KBM-7 (cell line): ENCODE measurements at regions not wholly inside any gene's neighbourhood (a gene's known extent, or its start where the extent isn't known, plus 50 kb on each side); places are given as distances from the start of the nearest gene placed in this dataset.

Source experiments
- DNase-seq: peaks from one replicate; pipeline ENCODE4 v3.0.0-alpha.2; 2015
- in situ Hi-C: fragments of 300-500 bp; cut with MboI; formaldehyde crosslinking; loops from 2 replicates; pipeline ENCODE4 v1.14.3; 2020; ENCODE audit warnings: low sequenced_read_pairs, low pct_unique_long_range_greater_than_20kb, mixed read lengths

DNA sequence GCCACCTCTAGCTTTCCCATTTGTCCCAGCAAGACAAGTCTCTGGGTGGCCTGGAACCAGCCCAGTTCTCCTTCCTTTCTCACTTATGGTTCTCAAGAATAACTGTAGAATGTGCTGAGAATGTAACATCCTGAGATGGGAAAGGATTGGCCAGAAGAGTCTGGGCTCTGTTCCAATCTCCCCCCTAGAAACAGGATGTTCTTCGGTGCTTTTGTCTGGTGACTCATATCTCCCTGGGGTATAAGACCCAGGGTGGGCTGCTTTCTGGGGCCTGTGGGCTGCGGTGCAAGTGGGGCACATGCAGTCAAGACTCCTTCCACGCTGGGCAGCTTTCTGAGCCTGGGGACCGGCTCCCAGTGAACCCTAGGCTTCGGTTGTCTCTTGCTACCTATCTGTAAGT lies 251.2 kb upstream of the POU3F1 start:
- in situ Hi-C loops = no loop called here
- DNase-seq = no peak

DNA sequence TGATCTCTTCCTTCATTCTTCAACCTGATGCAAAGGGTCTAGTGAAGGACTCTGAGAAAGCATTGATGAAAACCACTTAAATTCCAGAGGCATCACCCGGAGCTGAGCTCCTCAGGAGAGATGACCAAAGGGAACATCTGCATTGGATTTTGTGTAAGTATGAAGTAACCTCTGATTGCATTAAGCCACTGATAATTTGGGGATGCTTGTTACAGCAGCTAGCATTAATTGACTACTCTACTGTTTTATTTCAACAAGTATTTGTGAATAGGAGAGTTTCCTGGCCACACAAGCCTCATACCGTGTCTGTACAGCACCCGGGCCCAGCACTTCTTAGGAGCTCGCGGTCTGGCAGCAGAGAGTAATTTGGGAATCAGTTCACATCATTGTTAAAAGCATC lies 250.7 kb upstream of the POU3F1 start:
- in situ Hi-C loops = no loop called here

DNA sequence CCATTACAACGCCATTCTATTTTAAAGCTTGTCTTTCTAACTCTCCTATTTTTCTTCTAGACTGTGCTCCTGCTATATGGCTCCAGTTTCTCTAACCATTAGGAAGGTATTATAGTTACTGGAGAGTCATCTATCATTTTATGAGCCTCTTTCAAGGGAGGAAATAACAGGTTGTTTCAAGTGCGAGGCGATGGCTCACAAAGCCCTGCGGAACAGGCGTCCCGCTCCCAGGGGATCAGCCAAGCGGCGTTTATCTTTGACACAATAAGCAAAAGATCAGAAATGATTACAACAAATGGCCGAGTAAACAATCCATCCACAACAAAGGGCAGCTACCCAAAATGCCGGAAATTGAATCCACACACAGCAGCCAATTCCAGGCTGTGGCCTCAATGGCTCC lies 249.5 kb upstream of the POU3F1 start:
- no peak for DNase-seq
- in situ Hi-C loops = no loop called here

More for the DNA sequence above, 250.7 kb upstream of the POU3F1 start:
- DNase-seq = no peak

DNA sequence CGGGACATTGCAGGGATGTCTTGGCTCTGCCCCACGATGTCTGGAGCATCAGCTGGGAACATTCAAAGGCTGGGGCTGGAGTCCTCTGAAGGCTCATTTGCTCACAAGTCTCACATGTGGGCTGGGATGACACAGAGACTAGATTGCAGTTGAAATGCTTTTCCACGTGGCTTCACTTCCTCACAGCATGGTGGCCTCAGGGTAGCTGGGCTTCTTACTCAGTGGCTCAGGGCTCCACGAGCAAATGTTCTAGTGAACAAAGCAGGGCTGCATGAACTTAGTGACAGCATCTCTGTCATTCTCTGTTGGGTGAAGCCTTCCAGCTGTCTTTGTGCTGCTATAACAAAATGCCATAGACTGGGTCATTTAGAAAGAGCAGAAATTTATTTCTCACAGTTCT lies 247.0 kb upstream of the POU3F1 start:
- in situ Hi-C loops = no loop called here
- DNase-seq = no peak

DNA sequence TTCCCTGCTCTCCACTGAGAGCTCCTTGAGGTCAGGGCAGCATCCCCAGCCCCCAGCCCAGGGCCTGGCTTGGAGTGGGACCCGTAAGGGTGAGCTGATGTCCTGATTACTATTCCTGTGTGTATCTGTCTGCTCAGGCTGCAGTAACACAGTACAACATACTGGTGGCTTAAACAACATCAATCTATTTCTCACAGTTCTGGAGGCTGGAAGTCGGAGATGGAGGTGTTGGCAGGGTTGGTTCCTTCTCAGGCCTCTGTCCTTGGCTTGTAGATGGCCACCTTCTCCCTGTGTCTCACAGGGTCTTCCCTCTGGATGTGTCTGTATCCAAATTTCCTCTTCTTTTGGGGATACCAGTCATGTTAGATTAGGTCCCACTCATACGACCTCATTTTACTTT lies 246.4 kb upstream of the POU3F1 start:
- no peak for DNase-seq
- in situ Hi-C loops = no loop called here

DNA sequence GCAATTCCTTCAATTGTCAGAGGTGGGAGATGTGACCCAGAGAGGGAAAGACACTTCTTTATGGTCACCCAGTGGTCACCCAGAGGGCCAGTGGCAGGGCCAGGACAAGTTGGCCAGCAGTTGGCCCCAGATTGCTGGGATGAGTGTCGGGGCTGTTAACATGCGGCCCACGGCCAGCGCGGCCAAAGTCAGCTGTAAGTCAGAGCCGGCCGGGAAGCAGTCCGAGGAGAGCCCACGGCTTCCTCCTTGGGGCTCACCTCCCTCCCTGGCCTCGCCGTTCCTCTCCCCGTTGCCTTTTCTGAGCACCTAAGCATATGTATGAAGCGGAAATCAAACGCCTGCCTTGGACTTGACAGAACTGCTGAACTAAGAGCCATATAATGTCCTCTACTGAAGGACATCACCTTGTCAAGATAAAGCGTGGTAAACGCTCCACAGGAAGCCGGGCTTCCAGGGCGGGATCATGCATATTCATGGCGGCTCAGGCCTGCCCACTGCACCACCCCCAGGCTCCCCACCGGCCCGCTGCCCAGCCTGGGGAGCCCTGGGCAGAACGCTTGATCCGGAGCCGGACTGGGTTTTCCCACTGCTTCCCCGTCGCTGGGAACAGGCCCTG lies 245.4 kb upstream of the POU3F1 start:
- DNase-seq = no peak
- in situ Hi-C loops = no loop called here

DNA sequence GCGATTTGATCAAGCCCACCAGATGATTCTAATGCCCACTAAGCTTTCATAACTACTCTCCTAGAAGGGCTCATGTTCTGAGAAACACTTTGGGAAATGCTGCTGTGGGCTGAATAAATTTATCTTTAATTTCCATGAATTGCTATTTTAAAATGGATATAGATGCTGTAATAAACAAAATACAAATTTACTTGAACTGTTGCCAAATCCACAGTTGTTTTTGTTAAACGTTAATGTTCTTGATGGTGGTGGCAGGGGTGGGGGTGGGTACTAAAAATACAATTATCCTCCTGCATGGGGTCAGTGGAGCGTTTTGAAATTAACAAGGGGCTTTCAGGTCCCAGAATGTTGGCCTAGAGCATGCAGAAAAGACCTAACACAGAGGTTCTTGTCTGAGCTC lies 244.7 kb upstream of the POU3F1 start:
- in situ Hi-C loops = no loop called here
- DNase-seq = no peak

DNA sequence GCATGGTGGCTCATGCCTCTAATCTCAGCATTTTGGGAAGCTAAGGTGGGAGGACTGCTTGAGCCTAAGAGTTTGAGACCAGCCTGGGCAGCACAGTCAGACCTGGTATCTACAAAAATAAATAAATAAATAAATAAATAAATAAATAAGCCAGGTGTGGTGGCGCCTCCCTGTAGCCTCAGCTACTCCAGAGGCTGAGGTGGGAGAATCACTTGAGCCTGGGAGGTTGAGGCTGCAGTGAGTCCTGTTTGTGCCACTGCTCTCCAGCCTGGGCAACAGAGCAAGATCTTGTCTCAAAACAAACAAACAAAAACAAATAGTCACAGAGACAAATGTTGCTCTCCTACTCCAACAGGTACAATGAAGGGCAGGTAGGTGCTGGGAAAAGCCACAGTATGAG lies 242.4 kb upstream of the POU3F1 start:
- no peak for DNase-seq
- in situ Hi-C loops = no loop called here

DNA sequence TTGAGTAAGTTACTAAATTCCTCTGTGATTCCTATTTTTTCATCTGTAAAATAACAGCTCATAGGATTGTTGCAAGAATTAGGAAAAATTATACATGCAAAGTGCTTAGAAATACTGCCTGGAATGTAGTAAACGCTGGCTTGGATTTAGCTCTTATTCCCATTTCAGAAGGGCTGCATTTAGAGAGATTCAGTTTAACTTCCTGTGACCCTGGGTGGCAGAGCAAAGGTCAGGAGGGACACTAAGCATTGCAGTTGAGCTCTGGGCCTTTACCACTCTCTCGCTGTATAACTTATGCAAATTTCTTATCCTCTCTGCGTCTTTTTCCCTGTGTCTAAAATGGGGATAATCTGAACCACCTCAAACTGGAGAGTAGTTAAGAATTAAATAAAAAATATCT lies 241.0 kb upstream of the POU3F1 start:
- in situ Hi-C loops = no loop called here
- no peak for DNase-seq

DNA sequence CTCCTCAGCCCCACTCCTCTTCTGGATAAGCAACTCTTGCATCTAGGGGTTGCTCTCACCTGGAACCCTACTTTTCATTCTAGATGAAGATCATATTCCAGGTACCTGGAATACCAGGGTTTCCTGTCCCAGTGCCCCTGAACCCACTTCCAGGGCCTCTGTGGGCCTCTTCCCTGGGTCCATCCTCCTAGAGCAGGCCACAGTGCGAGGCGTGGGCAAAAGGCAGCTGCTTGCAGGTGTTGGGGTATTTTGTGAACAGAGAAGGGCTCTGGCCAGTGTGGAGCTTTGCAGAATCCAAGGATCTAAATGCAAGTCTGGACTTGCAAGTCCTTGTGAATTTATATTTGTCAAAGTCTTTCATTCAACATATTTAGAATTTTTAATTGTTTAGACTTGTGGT lies 240.4 kb upstream of the POU3F1 start:
- no peak for DNase-seq
- in situ Hi-C loops = no loop called here

DNA sequence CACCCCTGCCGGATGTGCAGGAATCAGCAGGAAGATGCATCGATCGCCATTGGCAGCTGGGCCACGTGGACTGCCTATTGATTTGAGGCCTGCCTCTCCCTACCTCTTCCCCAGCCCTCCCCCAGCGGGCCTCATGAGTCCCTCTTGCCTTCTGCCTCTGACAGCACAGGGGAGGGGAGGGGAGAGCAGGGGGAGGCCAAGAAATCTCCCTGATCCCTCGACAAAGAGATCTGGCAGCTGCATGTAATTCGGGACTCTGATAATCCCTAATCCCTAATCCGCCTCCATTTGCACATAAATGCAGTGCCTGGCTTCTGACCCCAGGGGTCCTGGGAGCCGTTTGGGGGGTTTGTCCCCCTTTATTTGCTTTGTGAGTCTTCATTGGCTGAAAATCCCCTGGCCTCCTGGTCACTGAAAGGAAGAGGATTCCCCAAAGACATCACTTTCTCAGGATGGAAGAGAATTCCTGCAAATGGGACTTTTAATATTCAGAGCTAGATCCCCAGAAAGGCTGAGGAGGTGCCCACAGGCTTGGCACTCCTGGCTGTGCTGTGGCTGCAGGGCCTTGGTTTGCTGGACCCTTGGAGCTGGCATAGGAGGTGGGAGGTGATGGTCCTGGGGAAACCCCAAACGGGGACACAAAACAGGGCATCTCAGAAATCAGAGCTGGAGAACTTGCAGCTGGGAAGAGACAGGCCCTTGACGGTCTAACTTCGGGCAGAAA lies 239.4 kb upstream of the POU3F1 start:
- in situ Hi-C loops = no loop called here

DNA sequence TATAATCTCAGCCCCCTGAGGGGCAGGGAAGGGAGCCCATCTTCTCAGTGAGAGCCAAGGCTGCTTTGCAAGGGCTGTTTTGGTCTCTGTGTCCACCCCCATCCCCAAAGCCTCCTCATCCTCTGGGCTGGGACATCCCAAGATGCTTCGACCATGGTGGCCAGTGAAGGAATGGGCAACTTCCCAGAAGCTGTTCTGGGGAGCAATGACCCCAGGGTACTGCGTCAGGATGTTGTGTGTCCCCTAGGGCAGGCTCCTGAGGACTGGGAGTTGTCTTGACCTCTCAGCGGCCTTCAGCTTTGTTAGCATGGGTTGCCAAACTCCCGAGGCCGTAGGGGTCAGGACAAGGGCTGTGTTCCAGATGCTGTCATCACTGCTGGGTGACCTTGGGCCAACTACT lies 238.4 kb upstream of the POU3F1 start:
- DNase-seq = no peak
- in situ Hi-C loops = no loop called here

More for the DNA sequence above, 239.4 kb upstream of the POU3F1 start:
- DNase-seq = no peak

DNA sequence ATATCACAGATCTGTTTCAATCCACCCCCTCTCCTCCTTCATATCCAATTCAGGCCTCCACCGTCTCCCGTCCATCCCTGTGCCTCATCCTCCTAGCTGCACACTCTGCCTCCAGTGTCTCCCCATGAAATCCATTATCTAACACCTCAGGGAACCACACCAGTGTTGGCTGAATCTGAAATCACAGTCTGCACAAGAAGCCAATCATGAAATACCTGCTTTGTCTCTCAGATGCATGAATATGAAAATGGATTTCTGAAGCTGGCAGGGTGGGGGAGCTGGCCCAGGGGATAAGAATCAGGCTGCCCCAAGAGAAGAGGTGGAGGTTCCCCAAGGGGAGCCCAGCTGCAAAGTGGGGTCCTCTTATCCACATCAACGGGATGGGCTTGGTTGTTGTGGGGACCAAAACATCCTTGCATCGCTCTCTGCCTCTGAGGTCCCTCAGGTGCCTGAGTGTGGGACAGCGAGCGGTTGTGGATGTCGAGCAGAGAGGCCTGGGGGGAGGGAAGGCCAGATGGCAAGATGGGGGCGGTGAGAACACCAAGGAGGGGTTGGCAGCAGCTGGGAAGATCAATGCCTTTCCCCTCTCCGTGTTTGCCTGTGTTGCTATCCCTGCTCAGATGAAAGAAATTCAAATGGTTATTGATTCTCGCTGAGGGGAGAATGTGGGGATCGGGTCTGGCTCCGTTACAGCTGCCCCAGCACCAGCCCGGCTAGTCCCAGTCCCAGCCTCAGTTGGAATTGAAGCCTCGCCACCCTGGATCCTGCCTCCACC lies 237.3 kb upstream of the POU3F1 start:
- DNase-seq = no peak
- in situ Hi-C loops = no loop called here

DNA sequence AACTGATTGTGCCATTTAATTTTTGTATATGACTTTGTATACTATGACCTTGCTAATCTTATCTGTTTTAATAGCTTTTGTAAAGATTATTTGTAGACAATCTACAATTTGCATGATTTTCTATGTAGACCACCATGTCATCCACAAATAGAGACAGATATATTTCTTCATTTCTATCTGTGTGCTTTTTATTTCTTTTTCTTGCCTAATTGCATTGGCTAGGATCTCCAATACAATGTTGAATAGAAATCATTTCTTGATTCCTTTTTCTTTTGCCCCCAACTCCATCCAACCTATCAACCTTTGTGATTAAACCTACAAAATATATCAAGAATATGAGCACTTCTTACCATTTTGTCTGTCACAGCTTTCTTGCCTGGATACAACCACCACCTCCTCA lies 232.6 kb upstream of the POU3F1 start:
- in situ Hi-C loops = no loop called here

DNA sequence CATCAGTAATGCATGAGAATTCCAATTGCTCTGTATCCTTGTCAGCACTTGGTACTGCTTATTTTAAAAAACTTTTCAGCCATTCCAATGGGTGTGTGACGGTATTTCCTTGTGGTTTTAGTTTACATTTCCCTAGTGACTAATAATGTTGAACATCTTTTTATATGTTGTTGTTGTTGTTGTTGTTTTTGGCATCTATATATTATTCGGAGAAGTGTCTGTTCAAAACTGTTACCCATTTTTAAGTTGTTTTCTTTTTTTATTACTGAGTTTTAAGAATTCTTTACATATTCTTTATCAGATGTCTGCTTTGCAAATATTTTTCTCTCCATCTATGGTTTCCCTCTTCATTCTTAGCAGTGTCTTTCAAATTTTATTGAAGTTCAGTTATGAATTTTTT lies 231.1 kb upstream of the POU3F1 start:
- in situ Hi-C loops = no loop called here
- DNase-seq = no peak

More for the DNA sequence above, 232.6 kb upstream of the POU3F1 start:
- DNase-seq = no peak

DNA sequence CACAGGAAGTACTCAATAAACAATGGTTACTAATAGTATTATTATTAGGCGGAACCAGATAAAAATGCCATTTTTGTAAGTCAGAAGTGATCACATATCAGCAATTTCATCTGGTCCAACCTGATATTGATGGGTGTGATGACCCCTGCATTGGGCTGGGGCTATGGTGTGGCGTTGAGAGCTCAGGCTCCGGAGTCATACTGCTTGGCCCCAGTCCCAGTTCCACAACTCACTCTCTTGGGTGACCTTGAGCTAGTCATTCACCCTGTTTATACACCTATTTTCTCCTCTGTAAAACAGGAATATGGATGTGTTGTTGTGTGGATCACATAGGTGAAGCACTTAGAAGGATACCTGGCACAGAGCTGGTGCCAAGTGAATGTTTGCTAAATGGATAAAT lies 229.4 kb upstream of the POU3F1 start:
- in situ Hi-C loops = no loop called here
- DNase-seq = no peak

DNA sequence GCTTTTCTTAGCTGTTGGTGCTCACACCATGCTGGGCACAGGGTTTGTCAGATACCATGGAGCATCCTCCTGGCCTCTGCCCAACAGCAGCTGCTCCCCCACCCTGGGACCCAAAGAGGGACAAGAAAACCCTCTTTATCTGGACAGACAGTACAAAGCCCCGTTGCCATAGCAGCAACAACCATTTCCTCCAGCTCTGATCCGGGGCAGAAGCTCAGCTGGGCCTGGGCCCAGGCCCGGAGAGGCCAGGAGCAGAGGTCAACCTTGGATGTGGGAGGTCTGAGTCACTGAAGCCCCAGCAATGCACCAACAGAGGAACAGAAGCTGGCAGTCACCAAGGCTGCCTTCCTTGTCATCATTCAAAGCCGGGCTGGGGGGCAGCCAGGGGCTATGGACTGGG lies 228.4 kb upstream of the POU3F1 start:
- in situ Hi-C loops = no loop called here
- DNase-seq = no peak

DNA sequence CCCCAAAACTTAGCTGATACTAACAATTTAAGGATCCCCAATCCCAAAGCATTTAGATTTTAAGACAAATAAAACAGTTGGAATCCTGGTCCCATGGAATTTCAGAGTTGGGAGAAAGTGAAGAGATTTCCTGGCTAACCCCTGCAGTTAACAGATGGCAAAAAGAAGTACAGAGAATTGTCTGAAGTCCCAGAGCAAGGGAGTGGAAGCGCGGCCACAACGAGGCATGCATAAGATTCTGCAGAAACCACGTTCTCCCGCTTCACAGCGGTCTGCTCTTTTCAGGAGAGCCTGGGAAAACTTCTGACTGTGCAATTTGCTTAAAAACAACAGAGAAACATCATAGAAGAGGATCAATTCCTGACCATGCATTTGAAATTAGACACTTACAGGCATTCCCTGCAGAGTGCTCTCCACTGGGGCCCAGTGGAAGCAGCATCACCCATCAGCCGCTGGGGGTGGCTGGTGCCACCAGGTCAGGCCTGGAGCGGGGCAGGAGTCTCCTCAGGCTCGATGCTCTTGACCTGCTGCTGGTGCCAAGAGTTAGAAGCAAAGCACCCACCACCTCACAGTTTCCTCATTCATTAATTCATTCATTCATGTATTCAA lies 226.7 kb upstream of the POU3F1 start:
- in situ Hi-C loops = no loop called here
- no peak for DNase-seq

DNA sequence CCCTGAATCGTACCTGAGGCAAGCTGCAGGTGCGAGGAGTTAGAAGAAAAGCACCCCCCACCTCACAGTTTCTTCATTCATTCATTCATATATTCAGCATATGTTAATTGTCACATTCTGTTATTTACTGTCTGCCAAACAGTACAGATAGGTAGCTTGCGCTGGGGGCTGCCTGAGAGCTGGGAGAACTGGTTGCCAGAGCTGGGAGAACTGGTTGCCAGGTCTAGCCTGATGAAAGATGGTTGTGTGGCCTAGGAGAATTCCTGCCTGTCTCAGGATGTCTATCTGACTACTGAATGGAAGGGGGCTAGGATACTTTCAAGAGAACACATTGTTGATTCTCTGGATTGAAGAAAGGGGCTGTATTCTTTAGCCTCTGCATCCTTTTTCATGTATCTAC lies 225.9 kb upstream of the POU3F1 start:
- in situ Hi-C loops = no loop called here
- DNase-seq = no peak
